ENCODE measurements at regions not wholly inside any gene's neighbourhood (a gene's known extent, or its start where the extent isn't known, plus 50 kb on each side); places are given as distances from the start of the nearest gene placed in this dataset.

DNA sequence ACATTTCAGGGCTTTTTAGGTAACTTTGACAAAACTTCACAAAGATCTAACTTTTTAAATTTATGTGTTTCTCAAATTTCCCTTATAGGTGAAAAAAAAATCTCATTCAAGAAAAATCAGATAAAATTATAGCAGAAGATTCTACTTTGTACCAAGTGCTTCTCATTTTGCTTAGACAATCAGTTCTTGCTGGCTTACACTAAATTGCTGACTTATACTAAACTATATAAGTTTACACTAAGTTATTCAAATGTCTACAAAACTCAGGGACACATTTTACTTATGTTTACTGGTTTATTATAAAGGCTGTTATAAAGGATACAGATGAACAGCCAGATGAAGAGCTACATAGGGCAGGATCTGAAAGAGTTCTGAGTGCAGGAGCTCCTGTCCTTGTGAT, 195.1 kb downstream of the ZPLD1 start:
- Histone ChIP-seq H3K4me1 (no peaks in the 10 kb centered on the region), H3K36me3 (replicated peaks in 1 of 2; ENCODE audit: insufficient read depth in 1 of 2, low read depth in 2 of 2) (no peaks in the 10 kb centered on the region), H3K9me3 (no peaks in the 10 kb centered on the region), H3K27ac (no peak overlapping the region), H3K27me3 (no peaks in the 10 kb centered on the region), H3K4me3 (no peak overlapping the region)
- ATAC-seq: no peak
- TF ChIP-seq, protein P1, sequence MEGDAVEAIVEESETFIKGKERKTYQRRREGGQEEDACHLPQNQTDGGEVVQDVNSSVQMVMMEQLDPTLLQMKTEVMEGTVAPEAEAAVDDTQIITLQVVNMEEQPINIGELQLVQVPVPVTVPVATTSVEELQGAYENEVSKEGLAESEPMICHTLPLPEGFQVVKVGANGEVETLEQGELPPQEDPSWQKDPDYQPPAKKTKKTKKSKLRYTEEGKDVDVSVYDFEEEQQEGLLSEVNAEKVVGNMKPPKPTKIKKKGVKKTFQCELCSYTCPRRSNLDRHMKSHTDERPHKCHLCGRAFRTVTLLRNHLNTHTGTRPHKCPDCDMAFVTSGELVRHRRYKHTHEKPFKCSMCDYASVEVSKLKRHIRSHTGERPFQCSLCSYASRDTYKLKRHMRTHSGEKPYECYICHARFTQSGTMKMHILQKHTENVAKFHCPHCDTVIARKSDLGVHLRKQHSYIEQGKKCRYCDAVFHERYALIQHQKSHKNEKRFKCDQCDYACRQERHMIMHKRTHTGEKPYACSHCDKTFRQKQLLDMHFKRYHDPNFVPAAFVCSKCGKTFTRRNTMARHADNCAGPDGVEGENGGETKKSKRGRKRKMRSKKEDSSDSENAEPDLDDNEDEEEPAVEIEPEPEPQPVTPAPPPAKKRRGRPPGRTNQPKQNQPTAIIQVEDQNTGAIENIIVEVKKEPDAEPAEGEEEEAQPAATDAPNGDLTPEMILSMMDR (IDR thresholded peaks at IDR 0.05): no peak
- no peak for TF ChIP-seq POLR2A (IDR thresholded peaks at IDR 0.05)
- no peak for DNase-seq
- intact Hi-C loops (cut with DNase I): no loop called here

DNA sequence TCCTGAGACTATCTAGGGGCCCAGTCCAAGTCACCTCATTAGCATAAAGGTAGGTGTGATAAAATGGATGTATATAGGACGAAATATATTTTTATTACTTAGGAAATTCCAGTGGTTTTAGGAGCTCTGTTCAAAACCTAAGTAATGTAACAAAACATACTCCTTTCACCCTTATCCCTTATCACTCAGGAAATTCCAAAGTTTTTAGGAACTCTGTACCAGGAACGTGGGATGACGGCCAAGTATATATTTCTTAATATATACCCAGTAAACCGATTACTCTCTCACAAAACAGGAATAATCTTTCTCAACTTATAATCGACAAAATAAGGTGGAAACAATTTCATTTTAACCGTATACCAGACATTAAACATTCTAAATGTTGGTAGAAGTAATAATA, 195.7 kb downstream of the ZPLD1 start:
- intact Hi-C loops (cut with DNase I): no loop called here
- Histone ChIP-seq H3K4me3 (no peak overlapping the region), H3K36me3 (replicated peaks in 1 of 2; ENCODE audit: insufficient read depth in 1 of 2, low read depth in 2 of 2) (no peaks in the 10 kb centered on the region), H3K27ac (no peak overlapping the region), H3K9me3 (no peaks in the 10 kb centered on the region), H3K27me3 (no peaks in the 10 kb centered on the region), H3K4me1 (no peaks in the 10 kb centered on the region)
- 54 to 69% methylated on average over 6 of the region's 6 CpGs for WGBS, 2 donors
- no peak for DNase-seq
- no peak for TF ChIP-seq POLR2A (IDR thresholded peaks at IDR 0.05)
- TF ChIP-seq, protein P1 (IDR thresholded peaks at IDR 0.05): no peak
- no peak for ATAC-seq

DNA sequence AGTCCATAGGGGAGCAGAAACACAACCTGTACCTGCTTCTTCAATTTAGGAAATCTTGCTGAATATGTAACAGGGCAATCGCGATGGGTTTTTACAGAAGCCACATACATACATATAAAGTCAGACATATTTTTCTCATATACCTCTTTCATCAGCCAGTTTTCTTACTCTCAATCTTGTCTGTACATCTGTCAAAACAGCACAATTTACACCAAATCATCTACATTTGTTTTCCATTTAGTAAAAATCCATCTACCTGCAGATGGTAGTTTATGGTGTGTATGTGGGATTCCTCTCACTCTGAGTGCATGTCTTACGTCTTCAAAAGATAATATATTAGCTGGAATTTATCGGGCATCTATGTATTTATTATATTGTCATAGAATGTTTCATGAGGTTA, 208.7 kb downstream of the ZPLD1 start:
- 74 to 81% methylated on average over 4 of the region's 4 CpGs for WGBS, 2 donors
- intact Hi-C loops (cut with DNase I): no loop called here
- Histone ChIP-seq H3K36me3 (replicated peaks in 1 of 2; ENCODE audit: insufficient read depth in 1 of 2, low read depth in 2 of 2) (no peaks in the 10 kb centered on the region), H3K4me3 (no peak overlapping the region), H3K27ac (no peak overlapping the region), H3K27me3 (no peaks in the 10 kb centered on the region), H3K4me1 (no peaks in the 10 kb centered on the region), H3K9me3 (no peaks in the 10 kb centered on the region)
- DNase-seq (no peak), ATAC-seq (no peak)
- no peak for TF ChIP-seq POLR2A (IDR thresholded peaks at IDR 0.05)
- TF ChIP-seq, protein P1 (IDR thresholded peaks at IDR 0.05): no peak

DNA sequence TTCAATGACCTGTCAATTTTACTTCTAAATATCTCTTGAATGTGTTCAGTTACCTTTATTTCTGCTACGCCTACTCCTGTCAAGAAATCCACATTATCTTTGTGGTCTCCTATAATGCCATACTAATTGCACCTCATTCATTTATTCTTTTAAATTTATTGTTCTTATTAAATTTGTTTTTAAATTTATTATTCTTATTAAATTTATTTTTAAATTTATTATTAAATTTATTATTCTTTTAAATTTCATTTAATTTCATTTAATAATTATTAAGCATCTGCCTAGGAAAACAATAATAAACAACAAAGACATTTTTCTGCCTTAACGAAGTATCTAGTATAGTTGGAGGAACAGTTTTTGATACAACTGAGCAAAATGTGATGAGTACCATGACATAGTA, 211.7 kb downstream of the ZPLD1 start:
- Histone ChIP-seq H3K27ac (no peak overlapping the region), H3K4me3 (no peak overlapping the region), H3K4me1 (no peaks in the 10 kb centered on the region), H3K27me3 (no peaks in the 10 kb centered on the region), H3K9me3 (no peaks in the 10 kb centered on the region), H3K36me3 (replicated peaks in 1 of 2; ENCODE audit: insufficient read depth in 1 of 2, low read depth in 2 of 2) (no peaks in the 10 kb centered on the region)
- TF ChIP-seq POLR2A (IDR thresholded peaks at IDR 0.05): no peak
- TF ChIP-seq, protein P1 (IDR thresholded peaks at IDR 0.05): no peak
- 79 to 85% methylated on average over 2 of the region's 2 CpGs for WGBS, 2 donors
- DNase-seq (no peak), ATAC-seq (no peak)
- intact Hi-C loops (cut with DNase I): no loop called here

DNA sequence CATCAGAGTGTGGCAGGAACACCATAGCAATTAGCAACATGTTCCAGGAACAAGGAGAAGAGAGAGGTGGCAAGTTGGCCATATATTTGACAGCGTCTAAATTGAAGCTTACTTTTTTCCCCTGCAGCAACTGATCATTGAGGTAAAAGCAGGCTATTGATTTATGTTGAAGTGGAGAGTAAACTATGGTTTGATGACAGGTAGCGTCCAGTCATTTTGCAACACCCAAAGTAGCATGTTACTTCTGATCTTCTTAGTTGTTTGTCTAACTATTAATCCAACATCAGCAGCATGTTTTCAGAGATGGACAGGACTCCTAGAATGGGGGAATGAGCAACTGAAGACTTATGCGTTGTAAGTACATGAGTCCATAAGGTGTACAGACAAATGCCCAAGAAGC, 225.8 kb downstream of the ZPLD1 start:
- Histone ChIP-seq H3K27ac (no peak overlapping the region), H3K4me1 (no peaks in the 10 kb centered on the region), H3K27me3 (no peaks in the 10 kb centered on the region), H3K9me3 (no peaks in the 10 kb centered on the region), H3K4me3 (no peak overlapping the region), H3K36me3 (replicated peaks in 1 of 2; ENCODE audit: insufficient read depth in 1 of 2, low read depth in 2 of 2) (no peaks in the 10 kb centered on the region)
- no peak for ATAC-seq
- no peak for DNase-seq
- 61 to 71% methylated on average over 3 of the region's 3 CpGs for WGBS, 2 donors
- intact Hi-C loops (cut with DNase I): no loop called here
- TF ChIP-seq, protein P1 (IDR thresholded peaks at IDR 0.05): no peak
- TF ChIP-seq POLR2A (IDR thresholded peaks at IDR 0.05): no peak

Data from body of pancreas (tissue), 4 donors.